Osteocyte (in vitro differentiated cells): ENCODE measurements at regions not wholly inside any gene's neighbourhood (a gene's known extent, or its start where the extent isn't known, plus 50 kb on each side); places are given as distances from the start of the nearest gene placed in this dataset.

Experiments used
- DNase-seq: peaks from one replicate; pipeline ENCODE4 v3.0.0; 2021; ENCODE audit warnings: mixed read lengths; ENCODE audit not compliant: unreplicated experiment; ENCODE audit errors: extremely low spot score
- H3K27ac Mint-ChIP-seq: one replicate; pipeline ENCODE4 v1.8.0; 2021; ENCODE audit warnings: mild to moderate bottlenecking, mixed read lengths; ENCODE audit not compliant: unreplicated experiment
- H3K27me3 Mint-ChIP-seq: one replicate; pipeline ENCODE4 v1.8.0; 2021; ENCODE audit warnings: mixed read lengths; ENCODE audit not compliant: unreplicated experiment
- H3K36me3 Mint-ChIP-seq: one replicate; pipeline ENCODE4 v1.8.0; 2021; ENCODE audit warnings: mixed read lengths; ENCODE audit not compliant: unreplicated experiment
- H3K4me1 Mint-ChIP-seq: one replicate; pipeline ENCODE4 v1.8.0; 2021; ENCODE audit warnings: mixed read lengths; ENCODE audit not compliant: unreplicated experiment
- H3K4me3 Mint-ChIP-seq: one replicate; pipeline ENCODE4 v1.8.0; 2021; ENCODE audit warnings: mild to moderate bottlenecking, moderate library complexity, mixed read lengths; ENCODE audit not compliant: unreplicated experiment
- H3K9me3 Mint-ChIP-seq: one replicate; pipeline ENCODE4 v1.8.0; 2021; ENCODE audit warnings: mixed read lengths; ENCODE audit not compliant: unreplicated experiment
- TF ChIP-seq, protein P1 (sequence below): fragments of 200-600 bp; sonication (generic); IDR thresholded peaks from 2 replicates; pipeline ENCODE4 v1.5.0; 2021; ENCODE audit warnings: antibody characterized with exemption, mild to moderate bottlenecking, moderate library complexity

DNA sequence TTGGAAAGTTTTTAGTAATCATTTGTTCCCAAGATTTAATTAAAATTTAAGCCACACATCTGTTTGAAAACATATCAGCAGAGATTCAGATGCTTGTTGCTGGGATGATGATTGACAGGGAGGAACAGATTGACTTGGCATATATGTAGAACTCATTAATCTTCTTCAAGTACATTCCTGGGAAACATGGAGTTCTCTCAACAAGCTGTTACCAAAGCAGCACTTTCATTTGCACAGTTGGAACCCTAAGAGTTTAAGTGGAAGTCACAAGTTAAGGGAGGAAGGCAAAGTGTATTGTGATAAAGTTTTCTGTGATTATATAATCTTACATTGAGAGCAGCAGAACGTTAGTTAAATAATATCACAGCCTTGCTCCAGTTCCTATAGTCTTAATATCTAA is 485.4 kb upstream of the CELF2 start:
- H3K4me1 Mint-ChIP-seq = peaks cover 11% of the 10 kb centered on the region
- H3K36me3 Mint-ChIP-seq = no peaks in the 10 kb centered on the region
- TF ChIP-seq, protein P1, sequence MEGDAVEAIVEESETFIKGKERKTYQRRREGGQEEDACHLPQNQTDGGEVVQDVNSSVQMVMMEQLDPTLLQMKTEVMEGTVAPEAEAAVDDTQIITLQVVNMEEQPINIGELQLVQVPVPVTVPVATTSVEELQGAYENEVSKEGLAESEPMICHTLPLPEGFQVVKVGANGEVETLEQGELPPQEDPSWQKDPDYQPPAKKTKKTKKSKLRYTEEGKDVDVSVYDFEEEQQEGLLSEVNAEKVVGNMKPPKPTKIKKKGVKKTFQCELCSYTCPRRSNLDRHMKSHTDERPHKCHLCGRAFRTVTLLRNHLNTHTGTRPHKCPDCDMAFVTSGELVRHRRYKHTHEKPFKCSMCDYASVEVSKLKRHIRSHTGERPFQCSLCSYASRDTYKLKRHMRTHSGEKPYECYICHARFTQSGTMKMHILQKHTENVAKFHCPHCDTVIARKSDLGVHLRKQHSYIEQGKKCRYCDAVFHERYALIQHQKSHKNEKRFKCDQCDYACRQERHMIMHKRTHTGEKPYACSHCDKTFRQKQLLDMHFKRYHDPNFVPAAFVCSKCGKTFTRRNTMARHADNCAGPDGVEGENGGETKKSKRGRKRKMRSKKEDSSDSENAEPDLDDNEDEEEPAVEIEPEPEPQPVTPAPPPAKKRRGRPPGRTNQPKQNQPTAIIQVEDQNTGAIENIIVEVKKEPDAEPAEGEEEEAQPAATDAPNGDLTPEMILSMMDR = no peak
- no peaks in the 10 kb centered on the region for H3K9me3 Mint-ChIP-seq
- H3K4me3 Mint-ChIP-seq = no peak overlapping the region
- no peak for DNase-seq
- no peaks in the 10 kb centered on the region for H3K27me3 Mint-ChIP-seq
- H3K27ac Mint-ChIP-seq = no peak overlapping the region

DNA sequence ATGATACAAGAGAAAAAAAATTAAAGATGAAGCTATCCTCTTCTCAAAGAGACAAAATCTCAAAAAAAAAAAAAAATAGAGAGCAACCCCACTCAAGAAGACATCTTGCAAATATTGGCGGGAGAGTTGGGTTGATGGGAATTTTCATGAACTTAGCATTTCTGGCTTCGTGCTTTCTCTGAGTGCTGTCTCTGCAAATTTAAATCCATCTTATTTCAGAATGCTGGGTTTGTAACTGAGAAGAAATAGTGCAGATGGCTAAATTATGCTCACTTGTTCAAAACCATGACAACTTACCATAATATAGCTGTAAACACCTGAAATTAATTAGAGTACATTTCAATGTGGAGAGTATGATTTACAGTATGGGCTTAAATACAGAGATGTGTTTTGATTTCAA is 484.8 kb upstream of the CELF2 start:
- TF ChIP-seq, protein P1 = no peak
- no peak for DNase-seq
- Mint-ChIP-seq H3K4me1 (peaks cover 11% of the 10 kb centered on the region), H3K9me3 (no peaks in the 10 kb centered on the region), H3K27me3 (no peaks in the 10 kb centered on the region), H3K27ac (peak overlapping the region; percentile 58), H3K36me3 (no peaks in the 10 kb centered on the region), H3K4me3 (no peak overlapping the region)

DNA sequence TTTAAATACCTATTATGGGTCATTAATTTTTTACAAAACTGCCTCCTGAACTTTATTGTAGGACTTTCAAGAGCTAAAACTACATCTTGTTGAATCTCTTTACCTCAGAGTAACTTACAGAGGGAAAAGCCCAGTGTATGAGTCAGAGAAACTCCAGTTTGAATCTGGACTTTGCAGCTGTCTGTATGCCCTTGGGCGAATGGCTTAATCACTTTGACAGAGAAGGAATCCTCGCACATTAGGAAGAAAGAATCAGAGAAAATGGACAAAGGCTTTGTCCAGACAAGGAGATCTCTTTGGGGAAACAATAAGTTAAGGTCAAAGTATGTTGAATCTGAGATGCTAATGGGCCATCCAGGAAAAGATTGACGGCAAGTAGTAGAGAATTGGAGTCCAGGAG is 484.2 kb upstream of the CELF2 start:
- Mint-ChIP-seq H3K4me1 (peaks cover 11% of the 10 kb centered on the region), H3K27ac (peak overlapping the region; percentile 60), H3K9me3 (no peaks in the 10 kb centered on the region), H3K4me3 (no peak overlapping the region), H3K36me3 (no peaks in the 10 kb centered on the region), H3K27me3 (no peaks in the 10 kb centered on the region)
- no peak for DNase-seq
- TF ChIP-seq, protein P1 = no peak

DNA sequence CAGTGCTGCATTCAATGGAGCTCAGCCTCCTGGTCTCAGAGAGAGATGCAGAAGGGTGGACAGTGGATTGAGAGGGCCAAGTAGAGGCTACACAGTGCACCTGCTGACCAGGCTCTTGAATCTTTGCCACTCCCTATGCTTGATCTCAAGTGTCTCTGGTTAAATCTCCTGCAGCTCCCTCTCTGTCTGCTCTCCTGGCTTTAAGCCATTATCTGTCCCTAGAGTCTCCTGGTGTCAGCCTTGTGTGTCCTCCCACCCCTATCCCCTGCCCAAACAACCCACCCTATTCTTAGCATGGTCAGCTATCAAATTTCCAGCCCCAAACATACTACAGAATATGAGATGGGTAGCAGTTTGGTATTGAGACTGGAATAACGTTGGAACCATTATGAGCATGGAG is 479.3 kb upstream of the CELF2 start:
- no peak overlapping the region for H3K27ac Mint-ChIP-seq
- H3K27me3 Mint-ChIP-seq = no peaks in the 10 kb centered on the region
- H3K4me3 Mint-ChIP-seq = no peak overlapping the region
- no peak for DNase-seq
- TF ChIP-seq, protein P1 = no peak
- H3K36me3 Mint-ChIP-seq = no peaks in the 10 kb centered on the region
- H3K9me3 Mint-ChIP-seq = no peaks in the 10 kb centered on the region
- H3K4me1 Mint-ChIP-seq = peaks cover 9% of the 10 kb centered on the region

DNA sequence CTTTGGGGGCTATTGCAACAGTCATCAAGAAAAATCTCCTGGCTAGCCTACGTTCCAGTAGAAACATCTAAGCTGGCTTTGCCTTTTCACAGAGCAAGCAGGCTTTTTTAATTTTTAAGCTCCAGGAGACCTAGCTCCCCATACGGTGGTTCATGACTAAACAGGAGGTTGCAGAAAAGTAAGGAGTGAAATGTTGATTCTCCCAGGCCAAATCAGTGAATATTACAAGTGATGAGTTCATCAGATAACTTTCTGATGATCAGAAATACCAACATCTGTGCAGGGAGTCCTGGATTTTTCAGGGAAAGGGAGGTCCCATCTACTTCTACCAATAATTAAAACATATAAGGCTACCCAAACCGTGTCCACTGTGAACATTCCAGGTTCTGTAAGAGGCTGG is 477.3 kb upstream of the CELF2 start:
- Mint-ChIP-seq H3K4me1 (peaks cover 4% of the 10 kb centered on the region), H3K27me3 (no peaks in the 10 kb centered on the region), H3K9me3 (no peaks in the 10 kb centered on the region), H3K27ac (no peak overlapping the region), H3K36me3 (no peaks in the 10 kb centered on the region), H3K4me3 (no peak overlapping the region)
- TF ChIP-seq, protein P1 = no peak
- no peak for DNase-seq
